ENCODE measurements at regions not wholly inside any gene's neighbourhood (a gene's known extent, or its start where the extent isn't known, plus 50 kb on each side); places are given as distances from the start of the nearest gene placed in this dataset.

GRCh38 chr2:146785101-146785500 is 1059.7 kb upstream of the ACVR2A start:
- H3K9me3 Mint-ChIP-seq: peaks cover 2 to 6% (median 4%) of the 10 kb centered on the region in 3 donors
- no peak overlapping the region for H3K4me3 Mint-ChIP-seq
- no peaks in the 10 kb centered on the region for H3K4me1 Mint-ChIP-seq
- no peak overlapping the region for H3K27ac Mint-ChIP-seq
- no peaks in the 10 kb centered on the region for H3K27me3 Mint-ChIP-seq
- no peaks in the 10 kb centered on the region for H3K36me3 Mint-ChIP-seq

DNA sequence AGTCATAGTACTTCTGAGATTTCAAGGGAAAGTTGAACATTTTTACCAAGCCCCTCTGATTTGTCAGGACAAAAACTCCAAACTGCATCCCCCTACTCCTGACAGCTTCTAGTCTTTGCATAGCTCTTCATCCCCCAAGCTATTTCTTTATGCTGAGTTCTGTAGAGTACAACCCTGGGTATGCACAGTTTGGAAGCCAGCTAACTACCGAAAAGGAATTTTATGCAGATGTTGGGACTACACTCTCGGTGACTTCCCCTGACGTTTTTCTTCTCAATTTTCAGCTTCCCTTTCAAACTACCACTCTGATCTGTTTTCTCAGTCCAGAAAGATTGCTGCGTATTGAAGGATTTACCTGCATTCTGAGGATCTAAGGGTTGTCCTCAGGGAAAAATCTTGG is 1060.2 kb upstream of the ACVR2A start:
- Mint-ChIP-seq H3K4me3 (no peak overlapping the region), H3K27ac (no peak overlapping the region), H3K9me3 (peaks cover 2 to 6% (median 4%) of the 10 kb centered on the region in 3 donors), H3K27me3 (no peaks in the 10 kb centered on the region), H3K4me1 (no peaks in the 10 kb centered on the region), H3K36me3 (no peaks in the 10 kb centered on the region)

DNA sequence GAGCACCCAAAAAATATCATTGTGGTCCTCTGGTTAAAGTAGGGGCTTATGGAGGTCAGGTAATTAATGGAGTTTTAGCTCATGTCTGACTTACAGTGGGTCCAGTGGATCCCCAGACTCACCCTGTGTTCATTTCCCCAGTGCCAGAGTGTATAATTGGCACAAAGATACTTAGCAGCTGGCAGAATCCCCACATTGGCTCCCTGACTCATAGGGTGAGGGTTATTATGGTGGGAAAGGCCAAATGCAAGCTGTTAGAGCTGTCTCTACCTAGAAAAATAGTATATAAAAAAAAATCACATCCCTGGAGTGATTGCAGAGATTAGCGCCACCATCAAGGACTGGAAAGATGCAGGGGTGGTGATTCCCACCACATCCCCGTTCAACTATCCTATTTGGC is 1067.6 kb upstream of the ACVR2A start:
- H3K27me3 Mint-ChIP-seq: peaks cover 2% of the 10 kb centered on the region
- H3K4me3 Mint-ChIP-seq: no peak overlapping the region
- peaks cover 0 to 3% (median 0%) of the 10 kb centered on the region in 3 donors for H3K9me3 Mint-ChIP-seq
- H3K27ac Mint-ChIP-seq: no peak overlapping the region
- no peaks in the 10 kb centered on the region for H3K36me3 Mint-ChIP-seq
- H3K4me1 Mint-ChIP-seq: no peaks in the 10 kb centered on the region

- Mint-ChIP-seq H3K9me3 (no peaks in the 10 kb centered on the region), H3K4me3 (no peak overlapping the region), H3K4me1 (no peaks in the 10 kb centered on the region), H3K27me3 (peaks cover 2% of the 10 kb centered on the region), H3K27ac (no peak overlapping the region), H3K36me3 (no peaks in the 10 kb centered on the region)
Measured at GRCh38 chr2:146776596-146776995, 1068.2 kb upstream of the ACVR2A start.

- Mint-ChIP-seq H3K36me3 (no peaks in the 10 kb centered on the region), H3K27me3 (peaks cover 2% of the 10 kb centered on the region), H3K27ac (no peak overlapping the region), H3K4me3 (no peak overlapping the region), H3K4me1 (no peaks in the 10 kb centered on the region), H3K9me3 (no peaks in the 10 kb centered on the region)
Measured at GRCh38 chr2:146771531-146771930, 1073.3 kb upstream of the ACVR2A start.

GRCh38 chr2:146764301-146764700 is 1080.5 kb upstream of the ACVR2A start:
- H3K4me1 Mint-ChIP-seq: no peaks in the 10 kb centered on the region
- peaks cover 0 to 3% (median 0%) of the 10 kb centered on the region in 3 donors for H3K9me3 Mint-ChIP-seq
- H3K27ac Mint-ChIP-seq: no peak overlapping the region
- no peaks in the 10 kb centered on the region for H3K36me3 Mint-ChIP-seq
- no peak overlapping the region for H3K4me3 Mint-ChIP-seq
- no peaks in the 10 kb centered on the region for H3K27me3 Mint-ChIP-seq

DNA sequence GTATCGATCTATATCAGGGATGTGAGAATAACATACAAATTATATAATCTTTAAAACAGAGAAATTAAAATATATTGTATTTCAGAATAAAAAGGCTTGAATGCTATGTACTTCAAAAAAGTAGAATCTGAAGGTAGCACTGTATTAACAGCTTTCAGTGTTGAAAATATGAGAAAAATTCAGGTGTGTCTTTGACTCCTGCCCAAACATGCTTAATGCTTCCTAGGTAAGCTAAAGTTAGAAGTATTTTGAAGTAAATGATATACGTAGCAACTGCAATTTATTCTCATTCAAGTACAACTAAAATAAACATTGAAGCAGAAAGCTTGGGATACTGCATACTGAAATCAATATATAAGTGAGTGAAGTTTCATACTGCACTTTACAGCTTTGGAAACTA is 1082.0 kb upstream of the ACVR2A start:
- Mint-ChIP-seq H3K4me3 (no peak overlapping the region), H3K9me3 (peaks cover 0 to 3% (median 0%) of the 10 kb centered on the region in 3 donors), H3K27ac (no peak overlapping the region), H3K27me3 (no peaks in the 10 kb centered on the region), H3K36me3 (no peaks in the 10 kb centered on the region), H3K4me1 (no peaks in the 10 kb centered on the region)

DNA sequence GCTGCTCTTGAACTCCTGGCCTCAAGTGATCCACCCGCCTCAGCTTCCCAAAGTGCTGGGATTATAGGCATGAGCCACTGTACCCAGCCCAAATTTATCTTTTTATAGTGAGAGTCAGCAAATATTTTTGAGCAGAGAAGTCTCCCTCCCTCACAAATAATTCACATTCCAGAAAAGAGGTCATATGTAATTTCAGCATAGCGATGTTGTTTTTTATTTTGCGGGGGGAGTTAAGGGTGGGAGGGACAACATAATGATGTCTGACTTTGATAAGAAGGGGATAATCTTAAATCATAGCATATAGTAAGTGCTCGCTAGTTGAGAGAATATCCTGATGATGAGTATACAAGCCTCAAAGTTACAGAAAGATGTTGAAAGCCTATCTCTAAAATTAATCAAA is 1090.2 kb upstream of the ACVR2A start:
- Mint-ChIP-seq H3K36me3 (no peaks in the 10 kb centered on the region), H3K4me3 (no peak overlapping the region), H3K9me3 (peaks cover 0 to 2% (median 1%) of the 10 kb centered on the region in 3 donors), H3K27me3 (no peaks in the 10 kb centered on the region), H3K27ac (no peak overlapping the region), H3K4me1 (no peaks in the 10 kb centered on the region)

GRCh38 chr2:146748046-146748445 is 1096.8 kb upstream of the ACVR2A start:
- no peak overlapping the region for H3K4me3 Mint-ChIP-seq
- no peaks in the 10 kb centered on the region for H3K36me3 Mint-ChIP-seq
- H3K9me3 Mint-ChIP-seq: peaks cover 0 to 1% (median 0%) of the 10 kb centered on the region in 3 donors
- H3K27me3 Mint-ChIP-seq: no peaks in the 10 kb centered on the region
- H3K27ac Mint-ChIP-seq: no peak overlapping the region
- no peaks in the 10 kb centered on the region for H3K4me1 Mint-ChIP-seq

DNA sequence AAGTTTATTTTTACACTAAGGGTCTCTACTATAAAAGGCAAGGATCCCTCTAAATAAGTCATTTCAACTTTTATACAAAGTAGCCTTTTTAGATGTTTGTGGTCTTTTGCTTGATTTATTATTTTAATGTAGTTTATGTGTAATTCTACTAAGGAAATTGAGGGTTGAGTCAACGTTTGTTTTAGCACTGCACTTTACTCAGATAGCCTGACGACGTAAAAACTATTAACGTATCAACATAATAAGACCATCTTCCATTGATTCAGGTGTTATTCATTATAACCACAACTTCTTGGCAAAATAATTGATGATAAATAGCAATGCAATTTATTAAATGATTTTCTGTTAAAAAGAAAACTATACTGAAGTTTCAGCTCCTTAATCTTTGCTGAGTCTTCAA is 1103.6 kb upstream of the ACVR2A start:
- Mint-ChIP-seq H3K9me3 (peaks cover 0 to 1% (median 0%) of the 10 kb centered on the region in 3 donors), H3K36me3 (no peaks in the 10 kb centered on the region), H3K4me1 (no peaks in the 10 kb centered on the region), H3K27me3 (no peaks in the 10 kb centered on the region), H3K4me3 (no peak overlapping the region), H3K27ac (no peak overlapping the region)

DNA sequence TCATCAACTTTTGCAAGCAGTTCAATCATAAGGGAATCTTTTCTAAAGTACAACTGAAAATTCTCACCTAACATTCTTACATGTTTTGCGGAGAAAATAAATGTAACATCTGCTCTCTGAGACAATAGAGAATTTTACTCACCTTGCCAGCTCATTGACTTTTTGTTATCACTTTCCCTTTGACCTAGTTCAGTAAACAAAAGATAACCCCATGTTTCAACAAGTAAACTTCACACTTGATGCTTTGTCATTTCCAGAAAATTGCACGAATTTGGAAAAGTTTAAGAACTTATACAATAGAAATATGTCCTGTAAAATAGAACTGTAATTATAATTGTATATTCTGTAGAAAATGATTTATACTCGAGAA is 1110.0 kb upstream of the ACVR2A start:
- H3K4me3 Mint-ChIP-seq: no peak overlapping the region

GRCh38 chr2:146734042-146734820 is 1110.6 kb upstream of the ACVR2A start:
- H3K27me3 Mint-ChIP-seq: no peaks in the 10 kb centered on the region
- H3K4me3 Mint-ChIP-seq: no peak overlapping the region
- H3K27ac Mint-ChIP-seq: no peak overlapping the region
- H3K4me1 Mint-ChIP-seq: no peaks in the 10 kb centered on the region
- H3K9me3 Mint-ChIP-seq: no peaks in the 10 kb centered on the region
- H3K36me3 Mint-ChIP-seq: no peaks in the 10 kb centered on the region

More for the DNA sequence above, 1110.0 kb upstream of the ACVR2A start:
- H3K4me1 Mint-ChIP-seq: no peaks in the 10 kb centered on the region
- H3K36me3 Mint-ChIP-seq: no peaks in the 10 kb centered on the region
- H3K27ac Mint-ChIP-seq: no peak overlapping the region
- H3K9me3 Mint-ChIP-seq: no peaks in the 10 kb centered on the region
- H3K27me3 Mint-ChIP-seq: no peaks in the 10 kb centered on the region

DNA sequence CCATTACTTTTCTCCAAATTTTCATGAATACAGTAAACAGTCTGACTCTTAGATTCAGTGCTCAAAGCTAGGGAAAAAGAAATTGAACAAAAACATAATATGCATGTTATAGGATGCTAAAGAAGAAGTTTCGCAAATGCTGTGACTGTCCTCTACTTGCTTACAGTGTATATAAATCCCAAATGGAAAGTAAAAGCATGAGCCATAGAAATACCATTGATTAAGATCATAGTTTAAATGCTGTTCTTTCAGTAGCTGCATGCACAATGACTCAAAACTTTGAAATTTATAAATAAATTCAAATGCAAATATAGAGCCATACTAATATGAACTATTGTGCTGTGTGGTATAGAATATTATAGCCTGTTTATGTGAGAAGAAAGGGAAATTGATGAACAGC is 1113.9 kb upstream of the ACVR2A start:
- no peaks in the 10 kb centered on the region for H3K36me3 Mint-ChIP-seq
- no peak overlapping the region for H3K4me3 Mint-ChIP-seq
- no peak overlapping the region for H3K27ac Mint-ChIP-seq
- H3K9me3 Mint-ChIP-seq: no peaks in the 10 kb centered on the region
- H3K27me3 Mint-ChIP-seq: no peaks in the 10 kb centered on the region
- peaks cover 0 to 1% (median 0%) of the 10 kb centered on the region in 3 donors for H3K4me1 Mint-ChIP-seq

- H3K4me3 Mint-ChIP-seq: no peak overlapping the region
- H3K9me3 Mint-ChIP-seq: peaks cover 0 to 5% (median 2%) of the 10 kb centered on the region in 3 donors
- no peaks in the 10 kb centered on the region for H3K36me3 Mint-ChIP-seq
- H3K4me1 Mint-ChIP-seq: no peaks in the 10 kb centered on the region
- H3K27ac Mint-ChIP-seq: no peak overlapping the region
- no peaks in the 10 kb centered on the region for H3K27me3 Mint-ChIP-seq
Measured at GRCh38 chr2:146721486-146721885, 1123.3 kb upstream of the ACVR2A start.

- H3K9me3 Mint-ChIP-seq: peaks cover 0 to 5% (median 2%) of the 10 kb centered on the region in 3 donors
- H3K4me1 Mint-ChIP-seq: no peaks in the 10 kb centered on the region
- no peaks in the 10 kb centered on the region for H3K27me3 Mint-ChIP-seq
- no peak overlapping the region for H3K27ac Mint-ChIP-seq
- no peak overlapping the region for H3K4me3 Mint-ChIP-seq
- H3K36me3 Mint-ChIP-seq: no peaks in the 10 kb centered on the region
Measured at GRCh38 chr2:146720170-146720569, 1124.7 kb upstream of the ACVR2A start.

DNA sequence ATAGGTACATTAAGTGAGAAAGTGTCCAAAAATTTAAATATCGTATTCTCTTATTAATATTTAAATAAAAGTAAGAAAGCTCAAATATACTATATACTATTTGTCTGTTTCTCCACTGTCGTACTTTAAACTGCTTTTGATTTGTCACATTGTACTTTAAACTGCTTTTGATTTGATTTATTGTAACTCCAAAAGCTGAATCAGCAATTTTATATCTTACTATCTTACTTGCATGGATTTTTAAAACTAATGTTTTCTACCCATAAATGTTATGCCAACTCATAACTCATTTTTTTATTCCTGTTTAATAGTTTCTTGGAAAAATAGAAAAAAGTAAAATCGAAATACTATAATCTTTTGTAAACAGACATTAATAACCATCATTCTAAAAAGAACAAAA is 1128.2 kb upstream of the ACVR2A start:
- Mint-ChIP-seq H3K36me3 (no peaks in the 10 kb centered on the region), H3K27ac (no peak overlapping the region), H3K9me3 (peaks cover 2 to 5% (median 5%) of the 10 kb centered on the region in 3 donors), H3K4me1 (no peaks in the 10 kb centered on the region), H3K27me3 (no peaks in the 10 kb centered on the region), H3K4me3 (no peak overlapping the region)
